ENCODE measurements at regions not wholly inside any gene's neighbourhood (a gene's known extent, or its start where the extent isn't known, plus 50 kb on each side); places are given as distances from the start of the nearest gene placed in this dataset.

- TF ChIP-seq CTCF (IDR thresholded peaks at IDR 0.05) (no peak), POLR2A (IDR thresholded peaks at IDR 0.05) (no peak), POLR2AphosphoS5 (IDR thresholded peaks at IDR 0.05) (no peak), EP300 (IDR thresholded peaks at IDR 0.05; ENCODE audit: low read depth) (no peak)
Measured at GRCh38 chr5:89864941-89865340, 544.6 kb downstream of the CETN3 start.
